ENCODE measurements at regions not wholly inside any gene's neighbourhood (a gene's known extent, or its start where the extent isn't known, plus 50 kb on each side); places are given as distances from the start of the nearest gene placed in this dataset.

- peaks cover 6 to 42% (median 19%) of the 10 kb centered on the region in 12 donors for H3K4me1 ChIP-seq
Measured at GRCh38 chr16:85216522-85217375, 104.5 kb upstream of the CIBAR2 start.

GRCh38 chr16:85220125-85220839 is 108.0 kb upstream of the CIBAR2 start:
- ATAC-seq, result peak; percentile 63 to 89 (median 88)
- intact Hi-C loops (cut with DNase I), result loop anchor here in 3 of 10 donors (5.0 to 10.0 kb wide), 4 partner anchors 48 to 103 kb away; no protein-coding TSS in a partner anchor
- H3K27me3 ChIP-seq, result no peaks in the 10 kb centered on the region
- H3K27ac ChIP-seq, result peak overlapping the region in 11 of 12 donors; percentile 54 to 82 (median 70)
- TF ChIP-seq CTCF (IDR thresholded peaks at IDR 0.05) (peak in 2 of 12 donors; percentile 23 to 41), POLR2A (IDR thresholded peaks at IDR 0.05) (no peak)
- no peaks in the 10 kb centered on the region for H3K36me3 ChIP-seq
- peak overlapping the region in 10 of 12 donors; percentile 20 to 51 (median 38) for H3K4me3 ChIP-seq
- peaks cover 6 to 20% (median 16%) of the 10 kb centered on the region in 12 donors for H3K4me1 ChIP-seq
- H3K9me3 ChIP-seq, result no peaks in the 10 kb centered on the region
- DNase-seq, result peak; percentile 77 to 88 (median 86)
- WGBS, 4 donors, result 5 to 11% (median 8%) methylated on average over 27 to 31 of the region's 31 CpGs

More at GRCh38 chr16:85216522-85217375, 104.5 kb upstream of the CIBAR2 start:
- H3K27me3 ChIP-seq, result no peaks in the 10 kb centered on the region
- no peak for ATAC-seq
- no peak overlapping the region for H3K4me3 ChIP-seq
- DNase-seq, result no peak
- no peak overlapping the region for H3K27ac ChIP-seq
- H3K36me3 ChIP-seq, result no peaks in the 10 kb centered on the region
- TF ChIP-seq POLR2A (IDR thresholded peaks at IDR 0.05) (no peak), CTCF (IDR thresholded peaks at IDR 0.05) (no peak)
- intact Hi-C loops (cut with DNase I), result loop anchor here in 2 of 10 donors (5.0 kb wide), 2 partner anchors 39 to 44 kb away; no protein-coding TSS in a partner anchor
- WGBS, 4 donors, result 95 to 98% (median 96%) methylated on average over 19 of the region's 19 CpGs
- no peaks in the 10 kb centered on the region for H3K9me3 ChIP-seq

GRCh38 chr16:85220964-85221731 is 108.9 kb upstream of the CIBAR2 start:
- 87 to 92% (median 90%) methylated on average over 23 to 27 of the region's 27 CpGs for WGBS, 4 donors
- no peak overlapping the region for H3K4me3 ChIP-seq
- H3K9me3 ChIP-seq, result peaks cover 0 to 4% (median 0%) of the 10 kb centered on the region in 12 donors
- H3K27ac ChIP-seq, result peak overlapping the region in 1 of 12 donors; percentile 66
- TF ChIP-seq CTCF (IDR thresholded peaks at IDR 0.05) (no peak), POLR2A (IDR thresholded peaks at IDR 0.05) (no peak)
- ATAC-seq (peak in 2 of 4 donors; percentile 4 to 6), DNase-seq (no peak)
- H3K4me1 ChIP-seq, result peaks cover 6 to 20% (median 16%) of the 10 kb centered on the region in 12 donors
- H3K27me3 ChIP-seq, result no peaks in the 10 kb centered on the region
- intact Hi-C loops (cut with DNase I), result loop anchor here in 3 of 10 donors (5.0 to 10.0 kb wide), 4 partner anchors 49 to 104 kb away; no protein-coding TSS in a partner anchor
- no peaks in the 10 kb centered on the region for H3K36me3 ChIP-seq

Data from heart left ventricle (tissue), 16 donors.